OCI-LY3 (cell line): ENCODE measurements at regions not wholly inside any gene's neighbourhood (a gene's known extent, or its start where the extent isn't known, plus 50 kb on each side); places are given as distances from the start of the nearest gene placed in this dataset.

ENCODE experiments used
- H2AFZ ChIP-seq: fragments of 200-600, 300-600 bp; shearing (Covaris generic); 2 replicates; pipeline ENCODE4 v1.6.0; 2014; ENCODE audit warnings: antibody characterized with exemption, low read depth, low read length
- H3K27ac ChIP-seq: fragments of 200-600, 300-600 bp; sonication (generic); 2 replicates; pipeline ENCODE4 v1.5.1; 2014; ENCODE audit warnings: mild to moderate bottlenecking, low read length, moderate library complexity, mixed read lengths
- H3K27me3 ChIP-seq: fragments of 200-600, 300-600 bp; sonication (generic); 2 replicates; pipeline ENCODE4 v1.6.1; 2014; ENCODE audit warnings: low read depth, low read length, mixed read lengths
- H3K36me3 ChIP-seq: fragments of 200-600, 300-600 bp; sonication (generic); replicated peaks from 2 replicates; pipeline ENCODE3; 2014; ENCODE audit warnings: low read depth, low read length, mixed read lengths
- H3K4me1 ChIP-seq: fragments of 300-600, 200-600 bp; sonication (generic); 2 replicates; pipeline ENCODE4 v1.6.1; 2014; ENCODE audit warnings: low read length, mixed read lengths
- H3K4me2 ChIP-seq: fragments of 200-600, 300-600 bp; sonication (generic); 2 replicates; pipeline ENCODE4 v1.6.1; 2014; ENCODE audit warnings: low read length, mixed read lengths
- H3K4me3 ChIP-seq: fragments of 300-600, 200-600 bp; sonication (generic); 2 replicates; pipeline ENCODE4 v1.5.1; 2014; ENCODE audit warnings: antibody characterized with exemption, mild to moderate bottlenecking, low read length, moderate library complexity
- H3K79me2 ChIP-seq: fragments of 300-600, 200-600 bp; shearing (Covaris generic); 2 replicates; pipeline ENCODE4 v1.6.1; 2014; ENCODE audit warnings: mild to moderate bottlenecking, low read length, mixed read lengths
- H3K9ac ChIP-seq: fragments of 300-600, 200-600 bp; shearing (Covaris generic); 2 replicates; pipeline ENCODE4 v1.6.0; 2014; ENCODE audit warnings: mild to moderate bottlenecking, low read length, moderate library complexity
- H3K9me3 ChIP-seq: fragments of 200-600, 300-600 bp; shearing (Covaris generic); 2 replicates; pipeline ENCODE4 v1.6.1; 2014; ENCODE audit warnings: low read length, mixed read lengths; ENCODE audit not compliant: insufficient read depth
- H4K20me1 ChIP-seq: fragments of 200-600, 300-600 bp; sonication (generic); 2 replicates; pipeline ENCODE4 v1.6.1; 2016; ENCODE audit warnings: low read length, mixed read lengths; ENCODE audit not compliant: insufficient read depth
- EZH2phosphoT487 ChIP-seq: fragments of 200-600 bp; shearing (Covaris generic); IDR thresholded peaks from 2 replicates; pipeline ENCODE4 v1.6.1; 2018; ENCODE audit warnings: antibody characterized with exemption, mixed run types, low read depth
- TF ChIP-seq, protein P1 (sequence below): fragments of 200-600, 300-600 bp; sonication (generic); IDR thresholded peaks from 2 replicates; pipeline ENCODE4 v1.5.1; 2014; ENCODE audit warnings: antibody characterized with exemption, low read length, low read depth

DNA sequence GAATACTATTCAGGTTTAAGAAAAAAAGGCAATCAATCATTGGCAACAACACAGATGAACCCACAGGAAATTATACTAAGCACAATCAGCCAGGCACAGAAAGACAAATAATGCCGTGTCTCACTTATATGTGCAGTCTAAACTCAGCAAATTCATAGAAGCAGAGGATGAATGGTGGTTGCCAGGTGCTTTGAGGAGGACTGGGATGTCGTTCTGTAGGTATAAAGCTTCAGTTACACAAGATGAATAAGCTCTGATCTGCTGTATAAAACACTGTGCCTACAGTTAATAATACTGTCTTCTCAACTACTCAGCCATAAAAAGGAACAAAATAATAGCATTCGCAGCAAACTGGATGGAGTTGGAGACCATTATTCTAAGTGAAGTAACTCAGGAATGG is 324.8 kb upstream of the HSFY2 start:
- no peak for TF ChIP-seq EZH2phosphoT487
- TF ChIP-seq, protein P1, sequence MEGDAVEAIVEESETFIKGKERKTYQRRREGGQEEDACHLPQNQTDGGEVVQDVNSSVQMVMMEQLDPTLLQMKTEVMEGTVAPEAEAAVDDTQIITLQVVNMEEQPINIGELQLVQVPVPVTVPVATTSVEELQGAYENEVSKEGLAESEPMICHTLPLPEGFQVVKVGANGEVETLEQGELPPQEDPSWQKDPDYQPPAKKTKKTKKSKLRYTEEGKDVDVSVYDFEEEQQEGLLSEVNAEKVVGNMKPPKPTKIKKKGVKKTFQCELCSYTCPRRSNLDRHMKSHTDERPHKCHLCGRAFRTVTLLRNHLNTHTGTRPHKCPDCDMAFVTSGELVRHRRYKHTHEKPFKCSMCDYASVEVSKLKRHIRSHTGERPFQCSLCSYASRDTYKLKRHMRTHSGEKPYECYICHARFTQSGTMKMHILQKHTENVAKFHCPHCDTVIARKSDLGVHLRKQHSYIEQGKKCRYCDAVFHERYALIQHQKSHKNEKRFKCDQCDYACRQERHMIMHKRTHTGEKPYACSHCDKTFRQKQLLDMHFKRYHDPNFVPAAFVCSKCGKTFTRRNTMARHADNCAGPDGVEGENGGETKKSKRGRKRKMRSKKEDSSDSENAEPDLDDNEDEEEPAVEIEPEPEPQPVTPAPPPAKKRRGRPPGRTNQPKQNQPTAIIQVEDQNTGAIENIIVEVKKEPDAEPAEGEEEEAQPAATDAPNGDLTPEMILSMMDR, result no peak

DNA sequence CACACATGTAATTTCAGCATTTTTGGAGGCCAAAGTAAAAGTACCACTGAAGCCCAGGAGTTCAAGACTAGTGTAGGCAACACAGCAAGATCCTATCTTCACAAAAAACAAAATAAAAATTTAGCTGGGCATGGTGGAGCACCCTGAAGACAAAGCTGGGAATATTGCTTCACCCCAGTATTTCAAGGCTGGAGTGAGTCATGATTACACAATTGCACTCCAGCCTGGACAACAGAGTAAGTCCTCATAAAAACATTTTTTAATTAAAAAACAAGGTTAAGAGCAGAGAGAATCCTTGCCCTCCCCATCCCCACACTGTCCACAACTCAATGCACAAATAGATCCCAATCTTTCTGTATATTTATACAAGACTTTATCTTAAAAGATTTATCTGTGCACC is 321.9 kb upstream of the HSFY2 start:
- H3K36me3 ChIP-seq, result no peaks in the 10 kb centered on the region
- H2AFZ ChIP-seq, result no peak overlapping the region
- H3K4me1 ChIP-seq, result no peaks in the 10 kb centered on the region
- H3K79me2 ChIP-seq, result no peaks in the 10 kb centered on the region
- H3K27me3 ChIP-seq, result no peaks in the 10 kb centered on the region
- no peak overlapping the region for H3K4me2 ChIP-seq
- H3K27ac ChIP-seq, result no peak overlapping the region
- H3K9ac ChIP-seq, result no peak overlapping the region
- no peak overlapping the region for H3K4me3 ChIP-seq
- no peak for TF ChIP-seq EZH2phosphoT487
- TF ChIP-seq, protein P1, result no peak
- no peaks in the 10 kb centered on the region for H3K9me3 ChIP-seq
- H4K20me1 ChIP-seq, result no peaks in the 10 kb centered on the region

More for the DNA sequence above, 324.8 kb upstream of the HSFY2 start:
- no peak overlapping the region for H2AFZ ChIP-seq
- no peak overlapping the region for H3K27ac ChIP-seq
- H3K9ac ChIP-seq, result no peak overlapping the region
- no peaks in the 10 kb centered on the region for H4K20me1 ChIP-seq
- no peaks in the 10 kb centered on the region for H3K79me2 ChIP-seq
- H3K4me3 ChIP-seq, result no peak overlapping the region
- no peaks in the 10 kb centered on the region for H3K27me3 ChIP-seq
- H3K36me3 ChIP-seq, result no peaks in the 10 kb centered on the region
- H3K4me1 ChIP-seq, result no peaks in the 10 kb centered on the region
- no peaks in the 10 kb centered on the region for H3K9me3 ChIP-seq
- no peak overlapping the region for H3K4me2 ChIP-seq

DNA sequence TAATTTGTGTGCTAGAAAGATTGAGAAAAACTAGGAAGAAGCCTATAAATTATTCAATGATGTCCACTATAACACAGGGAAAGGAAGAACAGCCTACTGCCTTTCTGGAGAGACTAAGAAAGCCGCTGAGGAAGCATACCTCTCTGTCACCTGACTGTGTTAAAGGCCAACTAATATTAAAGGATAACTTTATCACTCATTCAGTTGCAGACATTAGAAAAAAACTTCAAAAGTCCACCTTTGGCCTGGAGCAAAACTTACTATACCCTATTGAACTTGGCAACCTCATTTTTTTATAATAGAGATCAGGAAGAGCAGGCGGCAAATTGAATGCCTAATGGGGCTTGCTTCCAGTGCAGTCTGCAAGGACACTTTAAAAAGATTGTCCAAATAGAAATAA is 309.5 kb upstream of the HSFY2 start:
- Histone ChIP-seq H3K27ac (no peak overlapping the region), H3K36me3 (no peaks in the 10 kb centered on the region), H2AFZ (no peak overlapping the region), H3K27me3 (no peaks in the 10 kb centered on the region), H3K9ac (no peak overlapping the region), H3K9me3 (no peaks in the 10 kb centered on the region), H3K4me1 (no peaks in the 10 kb centered on the region), H3K79me2 (no peaks in the 10 kb centered on the region), H3K4me3 (no peak overlapping the region), H3K4me2 (no peak overlapping the region), H4K20me1 (no peaks in the 10 kb centered on the region)
- TF ChIP-seq EZH2phosphoT487, result no peak
- TF ChIP-seq, protein P1, result no peak

DNA sequence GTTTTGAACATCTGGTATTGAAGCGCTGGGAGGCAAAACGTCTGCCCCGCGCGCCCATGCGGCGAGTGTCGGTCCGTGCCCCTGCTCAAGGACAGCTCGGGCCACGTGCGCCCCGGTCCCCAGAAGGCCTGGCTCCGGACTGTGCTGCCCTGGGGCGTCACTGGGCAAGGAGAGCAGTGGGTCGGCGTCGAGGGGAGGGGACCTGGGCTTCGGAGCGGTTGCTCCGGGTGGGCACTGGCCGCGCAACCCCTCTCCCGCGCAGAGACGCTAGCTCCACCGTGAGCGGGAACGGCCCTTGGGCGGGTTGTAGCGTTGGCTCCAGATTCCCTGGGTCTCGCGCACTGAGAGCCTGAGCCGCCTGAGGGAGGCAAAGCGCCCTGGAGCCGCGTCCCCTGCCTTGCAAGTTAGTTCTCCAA is 304.2 kb upstream of the HSFY2 start:
- no peak for TF ChIP-seq EZH2phosphoT487
- TF ChIP-seq, protein P1, result no peak
- Histone ChIP-seq H3K27ac (no peak overlapping the region), H3K36me3 (no peaks in the 10 kb centered on the region), H3K4me3 (no peak overlapping the region), H3K9ac (no peak overlapping the region), H3K4me2 (no peak overlapping the region), H4K20me1 (no peaks in the 10 kb centered on the region), H3K27me3 (no peaks in the 10 kb centered on the region), H2AFZ (no peak overlapping the region), H3K9me3 (no peaks in the 10 kb centered on the region), H3K4me1 (no peaks in the 10 kb centered on the region), H3K79me2 (no peaks in the 10 kb centered on the region)
